ENCODE measurements at regions not wholly inside any gene's neighbourhood (a gene's known extent, or its start where the extent isn't known, plus 50 kb on each side); places are given as distances from the start of the nearest gene placed in this dataset.

- TF ChIP-seq, protein P1, sequence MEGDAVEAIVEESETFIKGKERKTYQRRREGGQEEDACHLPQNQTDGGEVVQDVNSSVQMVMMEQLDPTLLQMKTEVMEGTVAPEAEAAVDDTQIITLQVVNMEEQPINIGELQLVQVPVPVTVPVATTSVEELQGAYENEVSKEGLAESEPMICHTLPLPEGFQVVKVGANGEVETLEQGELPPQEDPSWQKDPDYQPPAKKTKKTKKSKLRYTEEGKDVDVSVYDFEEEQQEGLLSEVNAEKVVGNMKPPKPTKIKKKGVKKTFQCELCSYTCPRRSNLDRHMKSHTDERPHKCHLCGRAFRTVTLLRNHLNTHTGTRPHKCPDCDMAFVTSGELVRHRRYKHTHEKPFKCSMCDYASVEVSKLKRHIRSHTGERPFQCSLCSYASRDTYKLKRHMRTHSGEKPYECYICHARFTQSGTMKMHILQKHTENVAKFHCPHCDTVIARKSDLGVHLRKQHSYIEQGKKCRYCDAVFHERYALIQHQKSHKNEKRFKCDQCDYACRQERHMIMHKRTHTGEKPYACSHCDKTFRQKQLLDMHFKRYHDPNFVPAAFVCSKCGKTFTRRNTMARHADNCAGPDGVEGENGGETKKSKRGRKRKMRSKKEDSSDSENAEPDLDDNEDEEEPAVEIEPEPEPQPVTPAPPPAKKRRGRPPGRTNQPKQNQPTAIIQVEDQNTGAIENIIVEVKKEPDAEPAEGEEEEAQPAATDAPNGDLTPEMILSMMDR (IDR thresholded peaks at IDR 0.05; ENCODE audit: extremely low read depth in 1 of 2, insufficient read depth in 1 of 2, low read depth in 1 of 2, low read length in 2 of 2) = no peak
- TF ChIP-seq EZH2 (IDR thresholded peaks at IDR 0.05; ENCODE audit: borderline replicate concordance, low read depth, low read length, severe bottlenecking) (no peak), POLR2AphosphoS5 (IDR thresholded peaks at IDR 0.05; ENCODE audit: insufficient read depth, low read depth, low read length) (no peak), GATA2 (IDR thresholded peaks at IDR 0.05; ENCODE audit: insufficient read depth, insufficient read length, low read depth, low read length) (no peak), FOS (IDR thresholded peaks at IDR 0.05; ENCODE audit: borderline replicate concordance, insufficient read depth, low read length) (no peak), MAX (IDR thresholded peaks at IDR 0.05; ENCODE audit: insufficient read depth, insufficient read length) (no peak), POLR2A (IDR thresholded peaks at IDR 0.05; ENCODE audit: low read depth, low read length) (no peak), JUN (IDR thresholded peaks at IDR 0.05; ENCODE audit: borderline replicate concordance, insufficient read depth, insufficient read length, low read depth) (no peak), MYC (IDR thresholded peaks at IDR 0.05; ENCODE audit: low read depth, low read length) (no peak)
Measured at GRCh38 chr12:81022531-81022930, 55.3 kb upstream of the ACSS3 start.
